ENCODE measurements at regions not wholly inside any gene's neighbourhood (a gene's known extent, or its start where the extent isn't known, plus 50 kb on each side); places are given as distances from the start of the nearest gene placed in this dataset.

- no peak for DNase-seq (ENCODE audit: low spot score)
Measured at GRCh38 chr2:126792993-126793392, 105.7 kb upstream of the TEX51 start.

DNA sequence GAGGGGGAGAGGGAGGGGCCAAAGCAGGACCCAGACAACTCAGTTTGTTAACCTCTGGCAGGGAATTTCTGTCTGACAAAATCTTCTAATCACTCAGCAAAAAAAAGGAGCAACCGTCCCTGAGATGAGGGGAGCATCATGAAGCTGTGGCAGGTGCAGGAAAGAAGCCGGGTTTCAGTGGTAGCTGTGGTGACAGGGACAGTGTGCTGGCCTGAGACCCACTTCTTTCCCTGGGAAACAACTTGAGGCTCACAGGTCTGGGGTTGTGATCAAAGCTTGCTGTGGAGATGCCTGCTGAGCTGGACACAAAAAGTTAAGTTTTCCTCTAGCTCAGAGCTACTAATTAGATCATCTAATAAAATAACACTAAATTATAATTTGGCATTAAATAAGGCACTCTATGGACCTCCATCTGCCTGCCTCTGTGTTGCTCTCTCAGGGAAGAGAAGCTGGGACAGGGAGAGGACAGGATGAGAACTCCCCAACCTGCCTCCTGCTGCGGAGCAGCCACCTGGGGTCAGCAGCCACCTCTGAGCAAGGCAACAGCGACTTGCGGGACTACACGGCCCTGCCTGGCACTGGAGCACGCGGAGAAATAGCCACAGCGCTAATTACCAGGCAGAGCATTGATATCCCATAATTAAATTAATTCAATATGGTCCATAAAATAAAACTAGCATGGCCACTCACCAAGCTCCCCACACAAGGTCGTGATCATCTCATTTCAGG lies 104.6 kb upstream of the TEX51 start:
- Histone ChIP-seq H3K27me3 (replicated peaks; ENCODE audit: insufficient read depth) (no peaks in the 10 kb centered on the region), H3K27ac (no peak overlapping the region), H3K4me3 (no peak overlapping the region), H3K9me3 (no peaks in the 10 kb centered on the region), H3K36me3 (no peaks in the 10 kb centered on the region), H3K4me1 (ENCODE audit: control insufficient read depth in 1 of 2, low read depth in 2 of 2) (no peaks in the 10 kb centered on the region)
- DNase-seq (ENCODE audit: low spot score), result no peak
- ATAC-seq (ENCODE audit: insufficient number of reproducible peaks, low FRiP score, low read depth), result no peak
- TF ChIP-seq CTCF (IDR thresholded peaks at IDR 0.05), result no peak

More at GRCh38 chr2:126792993-126793392, 105.7 kb upstream of the TEX51 start:
- H3K4me3 ChIP-seq, result no peak overlapping the region
- no peak for ATAC-seq (ENCODE audit: insufficient number of reproducible peaks, low FRiP score, low read depth)
- H3K27ac ChIP-seq, result no peak overlapping the region
- no peak for TF ChIP-seq CTCF (IDR thresholded peaks at IDR 0.05)
- no peaks in the 10 kb centered on the region for H3K9me3 ChIP-seq
- no peaks in the 10 kb centered on the region for H3K36me3 ChIP-seq
- no peaks in the 10 kb centered on the region for H3K27me3 ChIP-seq (replicated peaks; ENCODE audit: insufficient read depth)
- no peaks in the 10 kb centered on the region for H3K4me1 ChIP-seq (ENCODE audit: control insufficient read depth in 1 of 2, low read depth in 2 of 2)

DNA sequence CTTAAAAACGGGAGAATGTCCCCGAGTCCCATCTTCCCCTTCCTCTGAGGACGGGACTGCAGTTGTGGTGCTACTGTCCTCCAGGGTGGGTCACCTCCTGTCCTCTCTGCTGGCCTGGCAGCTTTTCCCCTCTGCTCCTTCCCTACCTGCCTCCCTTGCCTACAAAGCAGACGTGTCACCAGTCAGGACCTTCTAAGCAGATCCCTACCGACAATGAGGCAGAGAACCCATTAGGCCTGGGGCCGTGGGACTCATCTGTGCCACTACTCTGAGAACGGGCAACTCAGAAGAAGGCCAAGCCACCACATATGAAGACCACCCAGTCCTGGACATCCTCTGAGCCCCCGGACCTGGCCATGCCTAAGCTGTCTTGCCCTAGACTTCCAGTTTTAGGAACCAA lies 103.0 kb upstream of the TEX51 start:
- no peaks in the 10 kb centered on the region for H3K36me3 ChIP-seq
- TF ChIP-seq CTCF (IDR thresholded peaks at IDR 0.05), result no peak
- ATAC-seq (ENCODE audit: insufficient number of reproducible peaks, low FRiP score, low read depth) (no peak), DNase-seq (ENCODE audit: low spot score) (no peak)
- H3K27ac ChIP-seq, result no peak overlapping the region
- no peaks in the 10 kb centered on the region for H3K9me3 ChIP-seq
- H3K27me3 ChIP-seq (replicated peaks; ENCODE audit: insufficient read depth), result no peaks in the 10 kb centered on the region
- H3K4me1 ChIP-seq (ENCODE audit: control insufficient read depth in 1 of 2, low read depth in 2 of 2), result no peaks in the 10 kb centered on the region
- no peak overlapping the region for H3K4me3 ChIP-seq

DNA sequence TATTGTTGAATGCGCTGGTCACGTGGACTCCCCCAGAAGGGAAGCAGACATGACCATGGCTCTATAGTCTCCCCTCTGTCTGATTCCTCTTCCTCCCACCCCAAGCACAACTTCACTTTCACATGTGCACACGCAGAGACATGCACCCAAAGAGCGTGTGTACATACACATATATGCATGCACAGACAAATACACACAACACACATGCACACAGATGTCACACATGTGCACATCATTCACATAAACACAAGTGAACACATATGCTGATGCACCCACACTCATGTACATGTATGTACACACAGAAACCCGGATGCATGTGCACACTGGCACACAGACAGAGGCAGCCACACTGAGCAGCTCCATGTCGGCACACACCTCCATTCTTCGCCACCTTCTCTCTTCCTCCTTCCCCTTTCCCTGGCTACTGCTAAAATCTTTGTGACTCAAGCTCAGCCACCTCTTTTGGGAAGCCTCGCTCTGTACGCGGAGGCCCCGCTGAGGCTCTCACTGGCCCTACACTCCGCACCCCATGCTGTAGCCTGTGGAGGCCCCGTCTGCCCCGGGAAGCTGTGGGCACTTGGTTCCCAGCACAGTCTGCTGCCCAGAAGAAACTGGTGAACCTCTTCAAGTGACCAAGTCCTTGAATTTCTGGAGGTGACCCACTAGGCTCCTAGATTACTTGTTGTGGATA lies 101.6 kb upstream of the TEX51 start:
- Histone ChIP-seq H3K27me3 (replicated peaks; ENCODE audit: insufficient read depth) (no peaks in the 10 kb centered on the region), H3K36me3 (no peaks in the 10 kb centered on the region), H3K9me3 (no peaks in the 10 kb centered on the region), H3K4me3 (no peak overlapping the region), H3K4me1 (ENCODE audit: control insufficient read depth in 1 of 2, low read depth in 2 of 2) (no peaks in the 10 kb centered on the region), H3K27ac (no peak overlapping the region)
- no peak for TF ChIP-seq CTCF (IDR thresholded peaks at IDR 0.05)
- ATAC-seq (ENCODE audit: insufficient number of reproducible peaks, low FRiP score, low read depth) (no peak), DNase-seq (ENCODE audit: low spot score) (no peak)

- H3K36me3 ChIP-seq, result no peaks in the 10 kb centered on the region
- no peak for ATAC-seq (ENCODE audit: insufficient number of reproducible peaks, low FRiP score, low read depth)
- H3K9me3 ChIP-seq, result no peaks in the 10 kb centered on the region
- no peak overlapping the region for H3K4me3 ChIP-seq
- DNase-seq (ENCODE audit: low spot score), result no peak
- H3K27ac ChIP-seq, result no peak overlapping the region
- no peak for TF ChIP-seq CTCF (IDR thresholded peaks at IDR 0.05)
- no peaks in the 10 kb centered on the region for H3K4me1 ChIP-seq (ENCODE audit: control insufficient read depth in 1 of 2, low read depth in 2 of 2)
- H3K27me3 ChIP-seq (replicated peaks; ENCODE audit: insufficient read depth), result no peaks in the 10 kb centered on the region
Measured at GRCh38 chr2:126797622-126798275, 100.9 kb upstream of the TEX51 start.
